Testis (tissue), 2 donors: ENCODE measurements at regions not wholly inside any gene's neighbourhood (a gene's known extent, or its start where the extent isn't known, plus 50 kb on each side); places are given as distances from the start of the nearest gene placed in this dataset.

ENCODE experiments used
- DNase-seq: peaks from one replicate; pipeline ENCODE4 v3.0.0-alpha.2; 2019
- H3K27ac ChIP-seq, 2 donors: fragments of 200-600 bp; sonication (generic); one replicate each; pipeline ENCODE4 v1.5.1; 2019
- H3K27me3 ChIP-seq: fragments of 200-600 bp; sonication (generic); one replicate; pipeline ENCODE4 v1.5.1; 2019
- H3K36me3 ChIP-seq: fragments of 200-600 bp; sonication (generic); one replicate; pipeline ENCODE4 v1.5.1; 2017; ENCODE audit warnings: low read depth; ENCODE audit errors: missing control alignments
- H3K4me1 ChIP-seq: fragments of 200-600 bp; sonication (generic); one replicate; pipeline ENCODE4 v1.5.1; 2019
- H3K4me3 ChIP-seq, 2 donors: fragments of 200-600 bp; sonication (generic); one replicate each; pipeline ENCODE4 v1.5.1; 2017 to 2019
- H3K9me3 ChIP-seq: fragments of 200-600 bp; sonication (generic); one replicate; pipeline ENCODE4 v1.5.1; 2017
- CTCF ChIP-seq, 3 experiments: fragments of 450-650 bp in 2 of 3; fragments of 200-600 bp in 1 of 3; sonication (generic) in 1 of 3; IDR thresholded peaks; one replicate each; pipeline ENCODE4 v1.5.1; 2016 to 2019; ENCODE audit warnings: antibody characterized with exemption in 3 of 3, mild to moderate bottlenecking in 2 of 3, moderate library complexity in 1 of 3
- POLR2A ChIP-seq: fragments of 450-650 bp; IDR thresholded peaks from one replicate; pipeline ENCODE4 v1.6.1; 2017; ENCODE audit warnings: antibody characterized with exemption, mild to moderate bottlenecking, moderate library complexity
- WGBS, 2 donors: methylation state at CpG; one replicate each; pipeline ENCODE4 v1.1.5; 2018; 5-methylcytosine and 5-hydroxymethylcytosine counted together
- intact Hi-C: fragments of 100-400 bp; cut with DNase I; formaldehyde crosslinking; loops from one replicate; pipeline ENCODE4 v1.15.1; 2023; ENCODE audit warnings: low total_unique reads

- DNase-seq: peak; percentile 42
- no peak overlapping the region for H3K27ac ChIP-seq
- H3K36me3 ChIP-seq: no peaks in the 10 kb centered on the region
- peaks cover 11% of the 10 kb centered on the region for H3K4me1 ChIP-seq
- no peak for TF ChIP-seq CTCF (IDR thresholded peaks at IDR 0.05)
- no peak for TF ChIP-seq POLR2A
- H3K9me3 ChIP-seq: no peaks in the 10 kb centered on the region
- 29 to 30% methylated on average over 8 of the region's 8 CpGs for WGBS, 2 donors
- intact Hi-C loops: no loop called here
- no peaks in the 10 kb centered on the region for H3K27me3 ChIP-seq
- H3K4me3 ChIP-seq: no peak overlapping the region
Observed at GRCh38 chr9:126125177-126125576, 201.5 kb upstream of the MVB12B start.

- no peaks in the 10 kb centered on the region for H3K9me3 ChIP-seq
- no peak overlapping the region for H3K4me3 ChIP-seq
- peaks cover 11% of the 10 kb centered on the region for H3K4me1 ChIP-seq
- H3K27ac ChIP-seq: no peak overlapping the region
- no peaks in the 10 kb centered on the region for H3K36me3 ChIP-seq
- DNase-seq: peak; percentile 20
- TF ChIP-seq CTCF (IDR thresholded peaks at IDR 0.05): no peak
- TF ChIP-seq POLR2A: no peak
- no peaks in the 10 kb centered on the region for H3K27me3 ChIP-seq
- 28 to 46% methylated on average over 6 of the region's 6 CpGs for WGBS, 2 donors
- intact Hi-C loops: no loop called here
Observed at GRCh38 chr9:126125577-126125976, 201.1 kb upstream of the MVB12B start.

- H3K4me3 ChIP-seq: no peak overlapping the region
- no peaks in the 10 kb centered on the region for H3K9me3 ChIP-seq
- H3K36me3 ChIP-seq: no peaks in the 10 kb centered on the region
- intact Hi-C loops: no loop called here
- WGBS, 2 donors: 52 to 61% methylated on average over 2 to 4 of the region's 4 CpGs
- DNase-seq: peak; percentile 9
- peaks cover 11% of the 10 kb centered on the region for H3K4me1 ChIP-seq
- H3K27me3 ChIP-seq: no peaks in the 10 kb centered on the region
- no peak for TF ChIP-seq POLR2A
- no peak for TF ChIP-seq CTCF (IDR thresholded peaks at IDR 0.05)
- no peak overlapping the region for H3K27ac ChIP-seq
Observed at GRCh38 chr9:126125992-126126409, 200.6 kb upstream of the MVB12B start.

- no peaks in the 10 kb centered on the region for H3K9me3 ChIP-seq
- 79 to 86% methylated on average over 5 of the region's 5 CpGs for WGBS, 2 donors
- no peaks in the 10 kb centered on the region for H3K36me3 ChIP-seq
- no peak for DNase-seq
- no peak overlapping the region for H3K27ac ChIP-seq
- H3K4me3 ChIP-seq: no peak overlapping the region
- H3K27me3 ChIP-seq: no peaks in the 10 kb centered on the region
- H3K4me1 ChIP-seq: peaks cover 11% of the 10 kb centered on the region
- intact Hi-C loops: no loop called here
- TF ChIP-seq POLR2A (no peak), CTCF (IDR thresholded peaks at IDR 0.05) (no peak)
Observed at GRCh38 chr9:126126807-126127206, 199.8 kb upstream of the MVB12B start.

- H3K4me1 ChIP-seq: peaks cover 11% of the 10 kb centered on the region
- no peaks in the 10 kb centered on the region for H3K27me3 ChIP-seq
- no peaks in the 10 kb centered on the region for H3K9me3 ChIP-seq
- WGBS, 2 donors: 74 to 88% methylated on average over 5 of the region's 5 CpGs
- H3K27ac ChIP-seq: no peak overlapping the region
- TF ChIP-seq POLR2A: no peak
- no peak for TF ChIP-seq CTCF (IDR thresholded peaks at IDR 0.05)
- intact Hi-C loops: no loop called here
- no peaks in the 10 kb centered on the region for H3K36me3 ChIP-seq
- peak; percentile 6 for DNase-seq
- H3K4me3 ChIP-seq: no peak overlapping the region
Observed at GRCh38 chr9:126127591-126127990, 199.0 kb upstream of the MVB12B start.
